ENCODE measurements at regions not wholly inside any gene's neighbourhood (a gene's known extent, or its start where the extent isn't known, plus 50 kb on each side); places are given as distances from the start of the nearest gene placed in this dataset.

- no peak for DNase-seq (ENCODE audit: low read depth)
Observed at GRCh38 chr2:187935126-187935525, 356.5 kb upstream of the GULP1 start.

GRCh38 chr2:187936228-187936627 is 355.4 kb upstream of the GULP1 start:
- DNase-seq (ENCODE audit: low read depth): no peak

GRCh38 chr2:187939180-187939579 is 352.5 kb upstream of the GULP1 start:
- DNase-seq (ENCODE audit: low read depth): no peak

- DNase-seq (ENCODE audit: low read depth): no peak
Observed at GRCh38 chr2:187942876-187943275, 348.8 kb upstream of the GULP1 start.

- DNase-seq (ENCODE audit: low read depth): no peak
Observed at GRCh38 chr2:187943772-187944369, 347.8 kb upstream of the GULP1 start.

- DNase-seq (ENCODE audit: low read depth): no peak
Observed at GRCh38 chr2:187949859-187950258, 341.8 kb upstream of the GULP1 start.

- DNase-seq (ENCODE audit: low read depth): no peak
Observed at GRCh38 chr2:187951470-187952218, 340.0 kb upstream of the GULP1 start.

GRCh38 chr2:187956906-187957534 is 334.7 kb upstream of the GULP1 start:
- DNase-seq (ENCODE audit: low read depth): no peak

GRCh38 chr2:187959821-187960220 is 331.9 kb upstream of the GULP1 start:
- no peak for DNase-seq (ENCODE audit: low read depth)

- no peak for DNase-seq (ENCODE audit: low read depth)
Observed at GRCh38 chr2:187962538-187962937, 329.1 kb upstream of the GULP1 start.

GRCh38 chr2:187964746-187965145 is 326.9 kb upstream of the GULP1 start:
- DNase-seq (ENCODE audit: low read depth): no peak

- no peak for DNase-seq (ENCODE audit: low read depth)
Observed at GRCh38 chr2:187966924-187967323, 324.8 kb upstream of the GULP1 start.

- DNase-seq (ENCODE audit: low read depth): no peak
Observed at GRCh38 chr2:187971893-187972292, 319.8 kb upstream of the GULP1 start.

- no peak for DNase-seq (ENCODE audit: low read depth)
Observed at GRCh38 chr2:187976259-187976985, 315.3 kb upstream of the GULP1 start.

GRCh38 chr2:187976986-187977333 is 314.7 kb upstream of the GULP1 start:
- DNase-seq (ENCODE audit: low read depth): no peak

GRCh38 chr2:187978356-187978755 is 313.3 kb upstream of the GULP1 start:
- DNase-seq (ENCODE audit: low read depth): no peak

- peak; percentile 73 for DNase-seq (ENCODE audit: low read depth)
Observed at GRCh38 chr2:187982668-187983067, 309.0 kb upstream of the GULP1 start.

- DNase-seq (ENCODE audit: low read depth): no peak
Observed at GRCh38 chr2:187985195-187985594, 306.5 kb upstream of the GULP1 start.

- no peak for DNase-seq (ENCODE audit: low read depth)
Observed at GRCh38 chr2:187985923-187986322, 305.8 kb upstream of the GULP1 start.

GRCh38 chr2:187986390-187987105 is 305.1 kb upstream of the GULP1 start:
- no peak for DNase-seq (ENCODE audit: low read depth)

- no peak for DNase-seq (ENCODE audit: low read depth)
Observed at GRCh38 chr2:187988348-187988747, 303.3 kb upstream of the GULP1 start.

- no peak for DNase-seq (ENCODE audit: low read depth)
Observed at GRCh38 chr2:187989925-187990623, 301.6 kb upstream of the GULP1 start.
